HFF-Myc (cell line): ENCODE measurements at regions not wholly inside any gene's neighbourhood (a gene's known extent, or its start where the extent isn't known, plus 50 kb on each side); places are given as distances from the start of the nearest gene placed in this dataset.
"Not testable (repeated sequence)": the region's sequence is repeated elsewhere in the genome, so short reads cannot be mapped to it uniquely, and the experiment has no call there.

ENCODE experiments used
- DNase-seq: peaks from one replicate; pipeline ENCODE4 v3.0.0-alpha.2; 2011; ENCODE audit warnings: low read depth; ENCODE audit errors: extremely low read depth
- H3K4me3 ChIP-seq: replicated peaks from 2 replicates; pipeline ENCODE4 v1.5.1; 2011; ENCODE audit warnings: low read depth, mild to moderate bottlenecking, control low read depth, low read length
- CTCF ChIP-seq: IDR thresholded peaks from 2 replicates; pipeline ENCODE4 v1.5.1; 2012; ENCODE audit warnings: mild to moderate bottlenecking, low read depth, low read length, control low read depth; ENCODE audit errors: missing control alignments

GRCh38 chr13:88248393-88248792 is 577.2 kb downstream of the SLITRK5 start:
- DNase-seq: no peak
- no peak overlapping the region for H3K4me3 ChIP-seq
- TF ChIP-seq CTCF: no peak

DNA sequence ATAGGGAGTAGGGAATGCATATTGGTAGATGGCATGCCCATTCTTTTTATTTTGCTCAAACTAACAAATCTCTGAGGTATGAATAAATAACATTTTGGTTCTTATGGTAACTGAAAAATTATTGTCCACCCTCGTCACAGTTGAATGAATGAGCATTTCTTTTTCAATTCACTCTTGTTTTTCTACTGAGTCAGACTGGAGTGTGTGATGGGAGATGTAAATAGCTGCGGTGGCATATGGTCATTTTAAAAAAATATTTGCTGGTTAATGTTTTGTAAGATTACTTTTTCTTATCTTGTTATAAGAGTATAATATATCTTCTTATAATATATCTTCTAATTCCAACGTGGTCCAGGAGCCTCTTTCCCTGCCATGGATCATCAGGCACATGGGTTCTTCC is 586.5 kb downstream of the SLITRK5 start:
- no peak overlapping the region for H3K4me3 ChIP-seq
- DNase-seq: no peak
- TF ChIP-seq CTCF: no peak

DNA sequence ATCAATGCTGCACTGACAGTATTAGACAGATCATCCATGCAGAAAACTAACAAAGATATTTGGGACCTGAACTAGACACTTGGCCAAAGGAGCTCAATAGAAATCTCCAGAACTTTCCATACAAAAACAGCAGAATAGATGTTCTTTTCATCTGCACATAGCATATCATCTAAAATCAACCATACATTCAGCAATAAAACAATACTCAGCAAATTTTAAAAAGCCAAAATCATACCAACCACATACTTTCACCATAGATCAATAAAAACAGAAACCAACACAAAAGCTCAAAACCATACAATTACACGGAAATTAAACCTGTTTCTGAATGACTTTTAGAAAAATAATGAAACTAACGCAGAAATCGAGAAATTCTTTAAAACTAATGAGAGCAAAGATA is 592.6 kb downstream of the SLITRK5 start:
- no peak for DNase-seq
- no peak overlapping the region for H3K4me3 ChIP-seq
- no peak for TF ChIP-seq CTCF

DNA sequence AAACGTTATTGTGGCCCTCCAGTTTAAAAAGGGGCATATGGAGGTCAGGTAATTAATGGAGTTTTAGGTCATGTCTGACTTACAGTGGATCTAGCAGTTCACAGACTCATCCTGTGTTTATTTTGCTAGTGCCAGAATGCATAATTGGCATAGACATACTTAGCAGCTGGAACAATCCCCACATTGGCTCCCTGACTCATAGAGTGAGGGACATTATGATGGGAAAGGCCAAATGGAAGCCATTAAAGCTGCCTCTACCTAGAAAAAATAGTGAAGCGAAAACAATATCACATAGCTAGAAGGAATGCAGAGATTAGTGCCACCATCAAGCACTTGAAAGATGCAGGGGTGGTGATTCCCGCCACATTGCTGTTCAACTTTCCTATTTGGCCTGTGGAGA is 610.7 kb downstream of the SLITRK5 start:
- TF ChIP-seq CTCF: no peak
- no peak for DNase-seq
- H3K4me3 ChIP-seq: no peak overlapping the region

GRCh38 chr13:88285329-88285728 is 614.2 kb downstream of the SLITRK5 start:
- no peak overlapping the region for H3K4me3 ChIP-seq
- DNase-seq: no peak
- TF ChIP-seq CTCF: no peak

GRCh38 chr13:88288326-88288725 is 617.2 kb downstream of the SLITRK5 start:
- no peak for DNase-seq
- TF ChIP-seq CTCF: no peak
- H3K4me3 ChIP-seq: no peak overlapping the region

GRCh38 chr13:88291731-88292130 is 620.6 kb downstream of the SLITRK5 start:
- H3K4me3 ChIP-seq, DNase-seq: not testable (repeated sequence)

- H3K4me3 ChIP-seq: no peak overlapping the region
- no peak for TF ChIP-seq CTCF
- DNase-seq: no peak
These were observed 623.2 kb downstream of the SLITRK5 start for GRCh38 chr13:88294368-88294767.
